ENCODE measurements at regions not wholly inside any gene's neighbourhood (a gene's known extent, or its start where the extent isn't known, plus 50 kb on each side); places are given as distances from the start of the nearest gene placed in this dataset.

DNA sequence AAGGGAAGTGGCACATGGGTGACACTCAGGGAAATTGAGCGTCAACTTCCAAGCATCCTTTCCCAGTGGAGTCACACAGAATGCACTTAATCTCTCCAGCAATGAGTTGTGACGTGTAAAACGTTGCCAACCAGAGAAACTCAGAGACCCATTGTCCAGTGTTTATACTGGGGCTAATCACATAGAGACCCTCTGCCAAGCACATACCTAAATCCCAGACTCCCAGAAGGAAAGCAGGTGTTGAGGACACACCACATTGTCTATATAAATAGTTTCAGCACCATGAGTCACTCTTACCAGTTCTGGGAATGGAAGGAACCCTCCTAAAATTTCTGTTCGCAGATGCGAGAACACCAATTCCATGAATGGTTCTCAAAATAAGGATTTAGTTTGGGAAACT is 76.4 kb upstream of the BET1 start:
- TF ChIP-seq, protein P1, sequence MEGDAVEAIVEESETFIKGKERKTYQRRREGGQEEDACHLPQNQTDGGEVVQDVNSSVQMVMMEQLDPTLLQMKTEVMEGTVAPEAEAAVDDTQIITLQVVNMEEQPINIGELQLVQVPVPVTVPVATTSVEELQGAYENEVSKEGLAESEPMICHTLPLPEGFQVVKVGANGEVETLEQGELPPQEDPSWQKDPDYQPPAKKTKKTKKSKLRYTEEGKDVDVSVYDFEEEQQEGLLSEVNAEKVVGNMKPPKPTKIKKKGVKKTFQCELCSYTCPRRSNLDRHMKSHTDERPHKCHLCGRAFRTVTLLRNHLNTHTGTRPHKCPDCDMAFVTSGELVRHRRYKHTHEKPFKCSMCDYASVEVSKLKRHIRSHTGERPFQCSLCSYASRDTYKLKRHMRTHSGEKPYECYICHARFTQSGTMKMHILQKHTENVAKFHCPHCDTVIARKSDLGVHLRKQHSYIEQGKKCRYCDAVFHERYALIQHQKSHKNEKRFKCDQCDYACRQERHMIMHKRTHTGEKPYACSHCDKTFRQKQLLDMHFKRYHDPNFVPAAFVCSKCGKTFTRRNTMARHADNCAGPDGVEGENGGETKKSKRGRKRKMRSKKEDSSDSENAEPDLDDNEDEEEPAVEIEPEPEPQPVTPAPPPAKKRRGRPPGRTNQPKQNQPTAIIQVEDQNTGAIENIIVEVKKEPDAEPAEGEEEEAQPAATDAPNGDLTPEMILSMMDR (IDR thresholded peaks at IDR 0.05; ENCODE audit: poor library complexity), result no peak
- TF ChIP-seq EZH2 (IDR thresholded peaks at IDR 0.05; ENCODE audit: borderline replicate concordance) (no peak), EZH2phosphoT487 (IDR thresholded peaks at IDR 0.05; ENCODE audit: low read depth, severe bottlenecking, unreplicated experiment) (no peak)

Data from hepatocyte (in vitro differentiated cells).